ENCODE measurements at regions not wholly inside any gene's neighbourhood (a gene's known extent, or its start where the extent isn't known, plus 50 kb on each side); places are given as distances from the start of the nearest gene placed in this dataset.
A peak's percentile ranks its signal among the peaks of the same experiment; 100 is the strongest.
"Not testable (repeated sequence)": the region's sequence is repeated elsewhere in the genome, so short reads cannot be mapped to it uniquely, and the experiment has no call there.

DNA sequence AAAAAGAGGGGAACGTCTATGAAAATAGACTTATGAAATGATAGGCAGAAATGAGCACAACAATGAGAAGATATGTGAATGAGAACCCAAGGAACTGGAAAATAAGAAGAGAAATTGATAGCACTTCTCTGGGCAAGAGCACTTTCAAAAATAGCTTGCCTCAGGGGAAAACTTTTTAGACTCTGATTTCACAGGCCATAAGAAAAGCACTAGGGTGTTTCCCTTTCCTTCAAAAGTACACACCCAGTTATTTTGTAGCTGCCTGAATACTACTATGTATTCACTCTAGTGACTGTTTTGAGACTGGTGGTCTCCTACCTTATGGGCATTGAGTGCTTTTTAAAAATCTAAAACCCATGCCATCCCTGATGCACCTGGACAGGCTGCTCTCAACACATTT is 172.3 kb upstream of the SOX6 start:
- no peak for DNase-seq

DNA sequence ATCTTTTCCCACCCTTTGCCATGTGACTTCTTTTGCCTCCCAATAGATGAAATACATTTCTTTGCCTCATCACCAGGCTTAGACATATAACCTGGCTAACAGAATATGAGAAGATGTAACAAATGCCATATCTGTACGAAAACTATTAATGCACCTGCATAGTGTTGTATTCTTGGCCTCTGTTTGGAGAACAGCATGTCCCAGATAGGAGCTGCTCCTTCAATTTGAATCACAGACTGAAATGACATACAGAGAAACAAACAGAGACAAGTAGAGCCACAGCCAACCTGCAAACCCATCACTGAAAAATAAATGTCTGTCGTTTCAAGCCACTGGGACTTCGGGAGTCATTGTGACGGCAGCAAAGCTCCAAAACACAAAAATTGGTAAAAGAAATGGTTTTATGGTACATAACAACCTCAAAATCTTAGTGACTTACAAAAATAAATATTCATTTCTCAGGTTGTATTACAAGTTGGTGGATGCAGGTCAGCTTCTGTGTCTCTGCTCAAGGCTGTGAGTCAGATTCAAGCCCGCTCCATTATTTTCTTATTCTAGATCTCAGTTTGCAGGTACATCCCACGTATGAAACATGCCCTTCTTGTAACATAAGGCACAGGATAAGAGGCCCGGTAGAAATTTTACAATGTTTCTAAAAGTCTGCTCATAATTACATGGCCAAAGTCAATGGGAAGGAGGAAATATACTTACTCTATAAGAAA is 171.3 kb upstream of the SOX6 start:
- DNase-seq: no peak

DNA sequence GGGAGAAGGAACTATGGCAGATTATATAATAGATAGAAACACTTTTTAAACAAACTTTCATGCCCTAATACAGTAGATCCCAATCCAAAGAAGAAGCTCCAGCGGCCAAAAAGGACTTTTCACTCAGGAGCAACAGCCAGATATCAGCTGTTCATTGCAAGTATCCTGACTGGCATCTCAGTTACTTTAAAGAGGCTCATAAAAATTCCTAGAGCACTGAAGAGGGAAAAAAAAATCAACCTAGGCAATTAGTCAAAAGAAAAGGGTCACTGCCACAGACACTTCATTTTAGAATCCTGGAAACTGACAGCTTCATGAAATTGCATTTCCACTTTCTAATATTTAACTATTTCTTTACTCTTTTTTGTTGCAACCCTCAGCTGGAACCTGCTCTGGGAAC is 170.6 kb upstream of the SOX6 start:
- DNase-seq: no peak

DNA sequence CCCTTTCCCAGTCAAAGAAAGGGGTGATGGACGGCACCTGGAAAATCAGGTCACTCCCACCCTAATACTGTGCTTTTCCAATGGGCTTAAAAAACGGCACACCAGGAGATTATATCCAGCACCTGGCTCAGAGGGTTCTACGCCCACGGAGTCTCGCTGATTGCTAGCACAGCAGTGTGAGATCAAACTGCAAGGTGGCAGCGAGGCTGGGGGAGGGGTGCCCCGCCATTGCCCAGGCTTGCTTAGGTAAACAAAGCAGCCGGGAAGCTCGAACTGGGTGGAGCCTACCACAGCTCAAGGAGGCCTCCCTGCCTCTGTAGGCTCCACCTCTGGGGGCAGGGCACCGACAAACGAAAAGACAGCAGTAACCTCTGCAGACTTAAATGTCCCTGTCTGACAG is 164.4 kb upstream of the SOX6 start:
- DNase-seq: not testable (repeated sequence)

DNA sequence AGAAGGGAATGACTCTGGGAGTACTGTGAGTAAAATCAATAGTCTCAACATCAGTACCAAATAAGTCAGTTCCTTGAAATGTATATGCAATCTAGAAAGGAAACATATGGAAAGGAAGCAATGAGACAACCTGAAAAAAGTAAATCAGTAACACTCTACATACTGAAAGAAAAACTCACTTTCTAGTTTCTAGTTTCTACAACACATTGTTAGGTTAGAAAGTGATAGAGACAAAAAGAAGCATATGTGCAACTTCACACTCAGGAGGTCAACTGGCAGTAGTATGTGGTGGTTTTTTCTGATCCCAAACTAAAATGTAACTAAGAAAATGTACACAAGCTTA is 156.5 kb upstream of the SOX6 start:
- no peak for DNase-seq

DNA sequence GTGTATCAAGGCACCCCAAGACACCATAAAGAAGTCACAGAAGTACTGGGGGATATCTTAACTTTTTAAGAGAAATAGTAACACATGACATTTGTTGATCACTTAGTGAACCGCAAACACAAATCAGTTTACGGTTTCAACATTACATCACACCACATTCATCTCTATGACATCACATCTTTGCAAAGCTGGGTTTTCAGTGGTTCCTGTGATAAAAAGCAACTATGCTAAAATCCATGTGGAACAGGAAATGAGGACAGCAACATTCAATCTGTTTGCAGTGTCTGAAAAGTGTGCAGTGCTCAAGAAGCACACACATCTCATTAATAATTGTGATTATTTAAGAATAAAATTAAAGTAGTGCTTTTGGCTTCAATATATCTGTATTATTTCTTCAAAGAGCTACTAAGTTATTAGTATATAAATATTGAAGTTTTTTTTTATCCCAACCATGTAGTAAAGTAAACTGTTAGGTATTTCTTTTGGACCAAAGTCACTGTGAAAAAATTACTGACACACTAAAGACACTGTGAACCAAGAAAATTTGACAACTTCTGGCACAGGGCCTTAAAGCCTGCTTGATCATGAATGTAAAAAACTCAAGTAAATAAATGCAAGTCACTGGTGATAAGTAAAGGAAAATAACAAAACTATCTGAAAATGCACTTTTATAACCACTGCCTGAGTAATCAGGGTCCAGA is 156.0 kb upstream of the SOX6 start:
- no peak for DNase-seq

DNA sequence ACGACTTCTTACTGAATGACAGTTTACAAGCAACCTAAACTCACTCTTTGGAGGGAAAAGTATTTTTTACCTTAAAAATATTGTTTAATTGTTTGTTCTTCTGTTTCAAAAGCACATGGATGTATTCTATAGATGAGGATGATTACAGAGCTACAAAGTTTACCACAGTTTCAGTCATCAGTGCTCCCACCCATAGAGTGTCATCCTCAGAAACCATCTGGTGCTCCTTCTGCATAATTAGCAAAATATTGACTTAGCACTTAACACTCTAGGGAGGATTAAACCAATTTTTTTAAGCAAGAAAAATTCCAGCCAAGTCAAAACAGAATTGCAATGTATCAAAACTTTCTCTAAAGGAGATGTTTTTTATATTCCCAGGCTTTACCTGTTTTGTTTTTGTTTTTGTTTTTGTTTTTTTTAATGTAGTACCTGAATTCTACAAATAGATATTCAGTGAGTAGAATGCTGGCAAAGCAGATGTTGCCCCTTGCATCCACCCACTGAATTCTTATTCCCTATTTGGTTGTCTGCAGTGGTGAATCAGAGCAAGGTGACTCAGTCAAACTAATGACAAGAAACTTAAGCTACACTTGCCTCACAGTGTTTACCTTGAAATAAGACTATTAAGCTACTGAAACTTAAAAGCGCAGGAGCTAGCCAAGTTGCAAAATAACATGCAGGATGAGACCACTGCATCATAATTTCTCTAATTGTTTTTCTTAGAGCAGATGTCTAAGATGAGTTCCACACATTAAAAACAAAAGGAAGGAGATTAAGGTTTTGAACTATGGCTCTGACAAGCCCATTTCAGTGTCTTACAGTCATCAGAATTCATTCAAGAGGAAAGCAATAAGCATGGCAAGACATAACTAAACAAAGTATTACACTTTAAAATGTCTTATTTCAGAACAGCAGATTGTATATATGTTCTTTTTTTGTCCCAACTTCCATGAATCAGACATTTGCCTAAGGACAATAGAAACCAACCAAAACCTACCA is 155.1 kb upstream of the SOX6 start:
- no peak for DNase-seq

DNA sequence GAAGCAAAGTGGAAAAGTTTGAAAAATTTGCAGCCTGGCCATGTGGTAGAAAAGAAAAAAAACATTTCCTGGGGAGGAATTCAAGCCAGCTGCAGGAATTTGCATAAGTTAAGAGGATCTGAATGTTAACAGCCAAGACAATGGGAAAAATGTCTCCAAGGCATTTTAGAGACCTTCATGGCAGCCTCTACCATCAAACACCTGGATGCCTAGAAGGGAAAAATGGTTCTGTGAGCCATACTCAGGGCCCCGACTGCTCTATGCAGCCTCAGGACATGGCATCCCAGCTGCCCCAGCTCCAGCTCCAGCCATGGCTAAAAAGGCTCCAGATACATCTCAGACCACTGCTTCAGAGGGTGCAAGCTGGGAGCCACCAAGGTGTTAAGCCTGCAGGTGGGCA is 149.1 kb upstream of the SOX6 start:
- DNase-seq: no peak

DNA sequence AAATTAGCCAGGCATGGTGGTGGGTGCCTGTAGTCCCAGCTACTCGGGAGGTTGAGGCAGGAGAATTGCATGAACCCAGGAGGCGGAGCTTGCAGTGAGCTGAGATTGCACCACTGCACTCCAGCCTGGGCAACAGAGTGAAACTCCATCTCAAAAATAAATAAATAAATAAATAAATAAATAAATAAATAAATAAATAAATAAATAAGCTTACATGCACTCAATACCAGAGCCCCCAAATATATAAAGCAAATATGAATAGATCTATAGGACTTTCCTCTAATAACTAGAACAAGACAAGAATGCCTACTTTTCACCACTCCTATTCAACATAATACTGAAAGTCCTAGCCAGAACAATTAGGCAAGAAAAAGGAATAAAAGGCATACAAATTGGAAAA is 147.5 kb upstream of the SOX6 start:
- not testable (repeated sequence) for DNase-seq

DNA sequence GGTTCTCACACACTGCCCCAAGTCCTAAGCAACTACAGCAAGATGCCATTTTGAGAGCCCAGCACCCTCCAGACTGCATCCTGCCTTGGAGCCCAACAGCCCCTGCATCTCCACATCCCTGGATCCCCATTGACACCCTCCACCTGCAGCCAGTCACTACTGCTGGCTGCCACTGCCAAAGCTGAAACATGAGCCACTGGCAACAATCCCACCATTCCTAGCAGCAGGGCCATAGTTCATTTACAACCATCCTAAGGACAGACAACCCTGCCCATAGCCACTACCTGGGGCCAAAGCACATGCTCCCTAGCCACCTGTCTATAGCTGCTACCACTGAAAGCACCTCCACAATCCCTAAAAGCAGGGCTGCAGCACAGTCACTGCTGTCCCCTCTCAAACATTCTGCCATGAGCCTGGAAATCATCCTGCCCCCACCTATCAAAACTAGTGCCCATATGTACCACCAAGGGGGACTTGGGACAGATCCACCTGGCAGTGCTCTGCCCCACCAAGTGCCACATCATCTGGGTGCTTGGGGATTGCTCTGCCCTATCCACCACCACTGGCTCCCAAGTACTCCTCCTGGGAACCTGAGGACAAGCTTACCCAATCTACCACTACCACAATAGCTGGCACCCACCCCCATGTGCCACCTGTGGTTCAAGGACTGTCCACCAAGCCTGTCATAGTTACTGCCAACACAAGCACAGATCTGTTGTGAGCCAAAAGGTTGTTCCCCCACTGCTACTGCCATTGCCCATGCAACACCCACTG is 138.8 kb upstream of the SOX6 start:
- no peak for DNase-seq

DNA sequence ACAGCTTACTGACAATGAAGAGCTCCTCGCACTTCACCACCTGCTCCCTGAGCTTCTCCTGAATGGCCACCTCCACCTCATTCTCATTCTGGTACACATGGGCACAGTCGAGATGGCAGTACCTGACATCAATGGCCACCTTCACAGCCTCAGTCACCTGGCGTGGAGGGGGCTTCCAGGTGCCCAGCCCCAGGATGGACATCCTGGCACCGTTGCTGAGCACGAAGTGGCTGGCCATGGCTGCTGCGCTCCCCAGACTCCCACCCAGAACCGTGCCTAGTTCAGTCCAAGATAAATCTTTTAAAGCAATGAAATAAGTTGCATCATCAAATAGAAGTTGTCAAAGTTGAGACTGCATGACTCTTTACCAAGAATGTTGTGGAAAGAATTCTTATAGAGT is 128.1 kb upstream of the SOX6 start:
- DNase-seq: no peak

DNA sequence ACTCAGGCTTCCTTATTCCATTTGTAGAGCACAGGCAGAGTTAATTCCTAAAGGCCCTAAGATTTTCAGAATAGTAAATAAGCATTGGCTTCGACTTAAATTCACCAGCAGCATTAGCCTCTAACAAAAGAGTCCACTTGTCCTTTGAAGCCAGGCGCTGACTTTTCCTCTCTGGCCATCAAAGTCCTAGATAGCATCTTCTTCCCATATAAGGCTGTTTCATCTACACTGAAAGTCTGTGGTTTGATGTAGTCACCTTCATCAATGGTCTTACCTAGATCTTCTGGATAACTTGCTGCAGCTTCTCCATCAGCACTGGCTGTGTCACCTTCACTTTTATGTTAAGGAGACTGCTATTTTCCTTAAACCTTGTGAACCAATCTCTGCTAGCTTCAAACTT is 118.3 kb upstream of the SOX6 start:
- DNase-seq: no peak

DNA sequence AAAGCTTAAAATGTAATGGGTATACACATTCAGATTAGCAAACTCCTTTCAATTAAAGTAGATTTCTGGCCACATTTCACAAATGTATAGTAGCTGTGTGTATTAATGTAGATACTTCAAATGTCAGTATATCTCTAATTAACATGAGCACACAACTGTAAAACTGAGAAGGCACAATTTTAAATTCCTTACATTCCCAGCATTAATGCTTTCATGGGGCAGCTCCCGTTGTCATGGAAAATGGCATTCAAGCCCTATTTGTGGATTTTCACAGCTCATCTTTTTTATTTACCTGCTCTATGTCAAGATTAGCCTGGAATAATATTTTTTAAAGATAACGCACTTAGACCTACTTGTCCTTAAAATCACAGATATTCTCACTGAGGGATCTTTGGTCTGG is 113.6 kb upstream of the SOX6 start:
- no peak for DNase-seq

DNA sequence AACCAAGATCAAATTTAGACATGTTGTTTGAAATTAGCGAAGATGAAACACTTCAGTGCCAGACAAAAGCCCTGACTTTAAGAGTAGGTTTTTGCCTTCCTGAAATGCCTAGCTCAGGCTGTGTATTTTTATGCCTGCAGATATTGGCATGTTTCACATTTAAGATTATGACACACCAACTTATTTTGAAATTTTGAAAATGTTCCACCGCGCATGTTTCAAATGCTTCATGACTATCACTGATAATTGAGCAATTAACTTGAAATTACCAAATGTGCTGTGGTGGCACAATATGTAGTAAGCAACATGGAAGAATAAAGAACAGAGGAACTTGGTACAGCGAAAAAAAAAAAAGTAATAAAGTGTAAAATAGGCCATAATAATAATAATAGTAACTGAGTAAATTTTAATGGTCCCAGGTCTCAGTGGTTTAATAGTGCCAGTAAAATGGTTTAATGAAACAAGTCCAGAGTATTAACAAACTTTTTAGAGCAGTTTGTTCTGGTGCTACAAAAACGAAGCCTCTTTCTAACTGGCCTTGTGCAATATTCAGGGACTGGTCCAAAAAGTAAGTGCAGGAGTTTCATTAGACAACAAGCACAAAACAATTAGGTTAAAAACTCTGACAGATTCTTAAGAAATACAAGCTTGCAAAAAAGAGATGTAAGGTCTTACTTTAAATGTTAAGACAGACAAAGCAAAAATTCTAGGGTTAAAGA is 112.5 kb upstream of the SOX6 start:
- no peak for DNase-seq

DNA sequence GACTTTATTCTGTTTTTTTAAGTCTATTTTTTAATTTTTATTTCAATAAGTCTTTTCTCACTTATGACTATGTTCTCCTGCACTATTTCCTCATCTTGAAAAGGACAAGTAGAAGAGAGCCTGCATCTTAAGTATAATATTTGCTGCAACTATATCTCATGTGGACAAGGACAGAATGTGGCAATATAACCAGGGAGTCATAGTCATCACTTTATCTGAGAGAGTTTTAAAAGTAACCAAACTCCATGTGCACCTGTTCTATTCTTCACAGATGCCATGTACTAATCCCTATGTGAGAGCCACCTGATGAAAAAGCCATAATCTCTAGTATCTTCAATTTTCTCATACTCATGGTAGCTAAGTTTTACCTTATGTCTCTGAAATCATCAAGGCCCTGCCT is 104.2 kb upstream of the SOX6 start:
- DNase-seq: no peak

DNA sequence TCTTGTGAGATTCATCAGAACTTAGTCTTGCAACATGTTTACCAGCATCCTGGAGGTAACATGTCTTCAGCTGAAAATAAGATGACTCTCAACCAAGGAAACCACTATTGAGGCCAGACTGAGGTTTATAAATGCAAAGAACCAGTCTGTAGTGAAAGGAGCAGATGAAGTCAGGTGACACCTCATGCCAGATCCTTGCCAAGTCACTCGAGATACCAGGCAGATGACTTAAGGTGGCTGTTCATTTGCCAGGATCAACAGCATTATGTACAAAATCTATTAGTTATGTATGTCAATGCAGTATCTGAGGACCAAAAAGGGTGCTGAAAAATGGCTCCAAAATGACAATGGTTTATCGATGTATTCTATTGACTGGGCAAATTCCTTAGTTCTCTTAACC is 100.0 kb upstream of the SOX6 start:
- DNase-seq: no peak

DNA sequence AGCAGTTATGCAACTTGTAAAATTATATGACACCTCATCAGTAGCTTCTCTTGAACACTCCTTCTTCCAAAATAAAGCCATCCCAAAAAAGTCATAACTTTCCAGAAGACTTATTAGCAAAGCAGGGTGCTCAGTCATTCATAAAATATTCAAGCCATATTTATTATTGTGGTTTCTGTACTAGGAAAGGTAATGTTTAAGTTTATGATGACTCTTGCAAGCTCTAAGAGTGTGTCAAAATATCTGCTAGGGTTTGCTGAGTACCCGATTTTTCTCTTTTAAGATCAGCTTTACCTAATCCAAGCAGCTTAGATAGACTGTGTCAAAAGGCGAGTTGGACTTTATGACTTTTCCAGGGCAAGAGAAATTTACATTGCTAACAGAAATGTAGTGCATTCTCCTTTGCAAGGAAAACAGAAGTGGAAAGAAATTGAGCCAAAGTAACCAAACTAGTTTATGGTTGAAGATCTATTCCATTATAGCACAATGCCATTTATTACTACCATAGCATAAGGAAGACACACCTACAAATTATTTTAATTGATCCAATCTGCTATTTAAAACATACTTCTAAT is 98.0 kb upstream of the SOX6 start:
- peak; percentile 14 for DNase-seq

DNA sequence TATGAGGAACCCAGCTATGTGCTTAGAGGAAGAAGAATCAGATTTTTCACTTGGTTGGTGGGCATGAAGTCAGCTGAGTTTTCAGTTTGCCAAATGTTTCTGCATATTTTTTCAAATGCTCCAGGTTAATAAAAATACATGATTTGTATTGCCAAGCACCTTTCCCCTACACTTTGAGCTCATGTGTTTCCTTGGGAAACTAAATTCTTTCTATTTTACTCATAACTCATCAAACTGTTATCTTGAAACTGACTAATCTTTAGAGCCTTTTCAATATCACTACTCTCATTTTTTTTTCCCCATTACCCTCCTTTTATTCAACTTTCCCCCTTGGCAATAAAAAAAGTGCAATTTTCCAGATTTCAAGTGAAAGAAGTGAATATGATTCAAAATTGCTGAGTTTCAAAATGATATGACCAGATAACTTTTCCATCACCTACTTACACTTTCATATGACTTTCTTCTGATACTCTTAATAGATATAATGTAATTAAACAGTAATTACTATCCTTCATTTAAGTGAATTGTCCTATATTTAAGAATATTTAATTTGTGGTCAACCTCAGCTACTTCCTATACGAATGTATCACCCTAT is 91.9 kb upstream of the SOX6 start:
- no peak for DNase-seq

DNA sequence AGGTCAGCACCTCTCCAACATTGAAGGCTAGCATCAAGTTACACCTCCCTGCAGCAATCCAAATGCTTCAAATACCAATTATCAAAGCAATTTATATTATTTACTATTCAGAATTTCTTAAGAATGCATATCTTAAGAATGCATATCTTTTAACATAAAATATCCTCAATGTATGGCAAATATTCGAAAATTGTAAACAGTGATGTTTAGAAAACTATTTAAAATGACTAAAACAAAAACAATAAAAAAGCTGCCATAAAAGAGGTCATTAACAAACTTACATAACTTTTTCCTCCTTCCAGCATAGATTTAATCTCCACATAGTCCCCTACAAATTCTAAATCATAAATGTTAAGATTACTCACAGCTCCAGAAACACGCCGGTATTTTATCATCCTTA is 85.1 kb upstream of the SOX6 start:
- DNase-seq: no peak

DNA sequence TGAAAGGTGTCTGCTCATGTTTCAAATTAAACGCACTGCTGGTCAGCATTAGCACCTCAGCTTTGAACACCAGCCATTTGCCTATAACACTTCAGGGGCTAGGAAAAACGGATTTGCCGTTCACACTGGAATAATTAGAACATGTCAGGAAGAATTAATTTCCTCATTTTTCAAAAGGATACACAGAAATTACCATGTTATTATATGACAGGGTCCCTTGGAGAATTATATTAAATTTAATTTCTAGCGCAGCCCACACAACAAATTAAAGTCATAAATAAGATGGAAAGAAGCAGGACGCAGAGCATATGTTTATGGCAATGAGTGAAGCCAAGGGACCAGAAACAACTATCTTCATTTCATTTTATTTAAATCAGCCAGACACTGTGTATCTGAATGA is 83.8 kb upstream of the SOX6 start:
- no peak for DNase-seq

DNA sequence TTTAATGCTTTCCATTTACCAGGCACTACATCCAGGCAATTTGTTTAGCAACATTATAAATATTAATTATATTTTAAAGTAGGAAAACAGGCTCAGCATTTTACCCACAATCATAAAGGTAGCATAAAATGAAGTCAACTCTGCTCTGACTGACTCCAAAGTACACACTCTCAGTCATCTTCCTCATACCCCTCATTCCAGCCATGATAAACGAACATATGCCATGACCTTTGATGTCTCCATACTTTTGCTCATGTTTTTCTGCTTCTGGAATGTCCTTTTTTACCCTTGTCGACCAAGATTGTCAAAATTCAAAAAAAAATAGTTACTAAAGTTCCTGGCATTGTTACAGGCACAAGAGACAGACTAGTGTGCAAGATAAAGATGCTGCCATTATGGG is 77.7 kb upstream of the SOX6 start:
- DNase-seq: no peak
